ENCODE measurements at regions not wholly inside any gene's neighbourhood (a gene's known extent, or its start where the extent isn't known, plus 50 kb on each side); places are given as distances from the start of the nearest gene placed in this dataset.

DNA sequence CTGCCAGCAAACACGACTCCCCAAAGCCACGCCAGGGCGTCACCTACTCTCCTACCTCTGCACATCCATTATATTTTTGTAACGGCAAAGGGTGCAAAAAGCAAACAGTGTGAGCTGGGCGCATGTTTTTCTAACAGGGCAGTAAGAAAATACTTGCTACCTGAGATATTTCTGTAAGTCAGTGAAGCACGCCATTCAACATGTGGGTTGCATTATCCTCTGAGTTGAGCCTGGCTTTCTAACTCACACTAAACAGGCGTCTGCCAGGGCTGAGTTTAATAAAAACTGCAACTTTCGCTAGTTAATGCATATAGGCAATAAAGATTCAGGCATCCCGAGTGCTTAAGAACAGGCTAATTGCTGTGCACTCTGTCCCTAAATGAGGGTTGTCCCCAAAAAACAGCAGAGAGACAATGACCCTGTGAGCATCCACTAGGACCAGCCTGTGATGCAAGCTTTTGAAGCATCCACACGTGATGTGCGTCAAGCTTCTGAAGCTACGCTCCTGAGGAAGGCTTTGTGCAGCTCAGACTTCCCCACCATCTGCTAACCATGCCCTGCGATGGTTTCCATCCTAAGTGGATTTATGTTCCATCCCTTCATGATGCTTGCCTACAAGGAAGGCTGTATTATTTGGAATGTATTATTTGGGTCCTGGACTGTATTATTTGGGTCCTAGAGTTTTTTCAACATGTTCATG, 70.0 kb upstream of the SIM2 start:
- in situ Hi-C loops (cut with MboI; ENCODE audit: low sequenced_read_pairs, unreplicated experiment), result no loop called here
- TF ChIP-seq, protein P1, sequence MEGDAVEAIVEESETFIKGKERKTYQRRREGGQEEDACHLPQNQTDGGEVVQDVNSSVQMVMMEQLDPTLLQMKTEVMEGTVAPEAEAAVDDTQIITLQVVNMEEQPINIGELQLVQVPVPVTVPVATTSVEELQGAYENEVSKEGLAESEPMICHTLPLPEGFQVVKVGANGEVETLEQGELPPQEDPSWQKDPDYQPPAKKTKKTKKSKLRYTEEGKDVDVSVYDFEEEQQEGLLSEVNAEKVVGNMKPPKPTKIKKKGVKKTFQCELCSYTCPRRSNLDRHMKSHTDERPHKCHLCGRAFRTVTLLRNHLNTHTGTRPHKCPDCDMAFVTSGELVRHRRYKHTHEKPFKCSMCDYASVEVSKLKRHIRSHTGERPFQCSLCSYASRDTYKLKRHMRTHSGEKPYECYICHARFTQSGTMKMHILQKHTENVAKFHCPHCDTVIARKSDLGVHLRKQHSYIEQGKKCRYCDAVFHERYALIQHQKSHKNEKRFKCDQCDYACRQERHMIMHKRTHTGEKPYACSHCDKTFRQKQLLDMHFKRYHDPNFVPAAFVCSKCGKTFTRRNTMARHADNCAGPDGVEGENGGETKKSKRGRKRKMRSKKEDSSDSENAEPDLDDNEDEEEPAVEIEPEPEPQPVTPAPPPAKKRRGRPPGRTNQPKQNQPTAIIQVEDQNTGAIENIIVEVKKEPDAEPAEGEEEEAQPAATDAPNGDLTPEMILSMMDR (IDR thresholded peaks at IDR 0.05; ENCODE audit: borderline replicate concordance, control extremely low read depth, extremely low read depth, insufficient read depth, missing control alignments), result no peak
- no peak for DNase-seq (ENCODE audit: low spot score)

DNA sequence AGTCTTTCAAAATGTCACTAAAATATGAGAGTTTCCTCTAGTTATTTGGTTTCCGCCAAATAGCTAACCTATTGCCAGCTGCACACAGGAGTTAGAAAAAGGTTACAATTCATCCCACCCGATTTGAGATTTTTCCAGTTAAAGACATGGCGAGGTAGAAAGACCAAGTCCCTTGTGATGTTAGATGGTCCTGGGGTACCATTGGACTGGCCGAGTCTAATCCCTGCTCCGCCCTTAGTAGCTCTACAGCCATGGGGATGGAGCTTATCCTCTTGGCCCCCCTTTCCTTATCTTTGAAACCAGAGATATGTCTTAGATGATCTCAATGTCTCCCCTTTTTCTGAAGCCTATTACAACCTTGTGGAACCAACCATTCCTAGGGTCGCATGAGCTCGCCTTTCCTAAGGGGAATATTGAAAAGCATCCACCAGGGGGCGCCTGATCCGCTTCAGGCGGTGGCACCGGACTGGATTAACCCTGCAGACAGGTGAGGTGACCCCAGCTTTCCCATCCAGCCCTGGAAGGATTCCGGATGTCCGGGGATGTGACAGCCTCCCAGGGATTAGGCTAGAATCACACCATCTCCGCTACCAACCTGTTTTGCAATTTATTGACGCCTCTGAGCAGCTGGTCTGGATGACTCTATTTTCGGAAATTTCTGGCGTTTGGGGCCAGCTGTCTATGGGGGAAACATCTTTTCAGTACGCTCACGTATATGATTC, 68.3 kb upstream of the SIM2 start:
- in situ Hi-C loops (cut with MboI; ENCODE audit: low sequenced_read_pairs, unreplicated experiment), result no loop called here
- TF ChIP-seq, protein P1 (IDR thresholded peaks at IDR 0.05; ENCODE audit: borderline replicate concordance, control extremely low read depth, extremely low read depth, insufficient read depth, missing control alignments), result peak; percentile 73
- peak; percentile 77 for DNase-seq (ENCODE audit: low spot score)

DNA sequence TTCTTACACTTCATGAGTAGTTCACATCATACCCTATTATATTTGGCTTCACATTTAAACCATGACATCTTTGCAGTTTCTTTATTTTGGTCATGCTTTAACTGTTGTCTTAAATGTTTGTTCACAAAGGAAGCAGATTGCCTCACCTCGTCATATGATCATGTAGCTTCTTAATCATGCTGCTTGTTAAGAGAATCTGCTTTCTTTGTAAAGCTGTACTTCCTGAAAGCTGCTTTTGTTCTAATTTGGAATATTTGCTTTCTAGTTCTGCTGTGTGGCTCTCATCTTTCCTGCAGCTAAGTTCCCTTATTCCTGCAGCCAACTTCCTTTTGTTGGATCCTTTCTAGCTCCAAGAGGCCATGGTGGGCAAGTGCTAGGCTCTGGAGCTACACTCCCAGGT, 62.9 kb upstream of the SIM2 start:
- DNase-seq (ENCODE audit: low spot score), result no peak
- in situ Hi-C loops (cut with MboI; ENCODE audit: low sequenced_read_pairs, unreplicated experiment), result no loop called here
- TF ChIP-seq, protein P1 (IDR thresholded peaks at IDR 0.05; ENCODE audit: borderline replicate concordance, control extremely low read depth, extremely low read depth, insufficient read depth, missing control alignments), result no peak

DNA sequence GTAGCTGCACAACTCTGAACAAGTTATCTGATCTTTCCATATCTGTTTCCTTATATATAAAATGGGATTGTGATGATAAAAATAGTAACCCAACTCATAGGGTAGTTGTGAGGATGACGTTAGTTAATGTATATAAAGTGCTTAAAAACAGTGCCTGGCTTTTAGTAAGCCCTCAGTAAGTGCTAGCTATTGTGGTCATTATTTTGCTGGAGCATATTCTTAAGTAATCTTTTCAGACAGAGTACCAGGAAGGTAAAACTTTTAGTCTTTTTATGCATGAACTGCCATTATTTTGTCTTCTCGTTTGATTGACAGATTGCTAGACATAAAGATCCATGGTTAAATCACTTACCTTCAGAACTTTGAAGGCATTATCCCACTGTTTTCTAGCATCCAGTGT, 62.5 kb upstream of the SIM2 start:
- in situ Hi-C loops (cut with MboI; ENCODE audit: low sequenced_read_pairs, unreplicated experiment), result no loop called here
- DNase-seq (ENCODE audit: low spot score), result no peak
- TF ChIP-seq, protein P1 (IDR thresholded peaks at IDR 0.05; ENCODE audit: borderline replicate concordance, control extremely low read depth, extremely low read depth, insufficient read depth, missing control alignments), result no peak

DNA sequence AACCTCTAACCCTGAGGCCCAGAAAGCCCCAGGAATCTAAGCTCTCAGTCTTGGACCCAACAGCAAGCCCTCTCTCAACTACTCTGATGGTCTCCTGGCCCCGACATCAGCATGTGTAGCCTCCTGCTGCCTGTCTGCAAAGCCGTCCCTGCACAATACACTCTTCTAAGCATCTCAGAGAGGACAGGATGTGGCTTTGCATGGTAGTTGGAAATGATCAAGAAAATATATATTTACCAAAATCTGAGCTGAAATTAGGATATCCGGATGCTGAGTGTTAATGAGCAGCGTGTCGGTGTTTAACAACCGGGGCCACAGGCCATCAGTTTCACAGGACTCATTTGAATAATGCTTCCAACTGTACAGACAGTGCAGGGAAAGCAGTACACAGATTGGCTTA, 59.1 kb upstream of the SIM2 start:
- TF ChIP-seq, protein P1 (IDR thresholded peaks at IDR 0.05; ENCODE audit: borderline replicate concordance, control extremely low read depth, extremely low read depth, insufficient read depth, missing control alignments), result no peak
- DNase-seq (ENCODE audit: low spot score), result no peak
- in situ Hi-C loops (cut with MboI; ENCODE audit: low sequenced_read_pairs, unreplicated experiment), result no loop called here

DNA sequence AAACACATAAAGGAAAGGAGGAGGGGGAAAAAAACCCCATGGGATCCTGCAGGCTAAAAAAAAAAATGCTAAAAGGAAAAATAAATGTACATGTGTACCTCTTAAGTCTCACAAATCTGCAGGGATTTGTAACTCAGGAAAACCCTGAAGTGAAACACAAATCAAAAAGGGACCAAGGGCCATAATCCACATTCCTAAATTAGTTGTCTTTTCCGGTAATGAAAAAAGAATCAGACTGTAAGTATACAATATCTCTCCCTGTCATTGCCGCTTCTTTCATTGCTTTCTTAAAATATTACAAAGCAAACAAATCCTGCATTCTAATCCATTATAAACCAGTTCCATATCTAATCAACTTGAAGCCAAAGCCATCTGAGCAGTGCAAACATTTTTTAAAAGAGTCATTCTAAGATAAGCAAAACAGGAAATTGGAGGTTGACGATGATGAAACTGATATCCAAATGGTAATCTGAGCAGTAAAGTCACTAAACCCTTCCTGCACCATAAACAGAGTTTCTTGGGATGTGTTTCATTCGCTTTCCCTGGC, 58.7 kb upstream of the SIM2 start:
- in situ Hi-C loops (cut with MboI; ENCODE audit: low sequenced_read_pairs, unreplicated experiment), result no loop called here
- TF ChIP-seq, protein P1 (IDR thresholded peaks at IDR 0.05; ENCODE audit: borderline replicate concordance, control extremely low read depth, extremely low read depth, insufficient read depth, missing control alignments), result no peak
- no peak for DNase-seq (ENCODE audit: low spot score)

All from GM13976 (cell line).